ENCODE measurements at regions not wholly inside any gene's neighbourhood (a gene's known extent, or its start where the extent isn't known, plus 50 kb on each side); places are given as distances from the start of the nearest gene placed in this dataset.
A peak's percentile ranks its signal among the peaks of the same experiment; 100 is the strongest.
"Not testable (repeated sequence)": the region's sequence is repeated elsewhere in the genome, so short reads cannot be mapped to it uniquely, and the experiment has no call there.

DNA sequence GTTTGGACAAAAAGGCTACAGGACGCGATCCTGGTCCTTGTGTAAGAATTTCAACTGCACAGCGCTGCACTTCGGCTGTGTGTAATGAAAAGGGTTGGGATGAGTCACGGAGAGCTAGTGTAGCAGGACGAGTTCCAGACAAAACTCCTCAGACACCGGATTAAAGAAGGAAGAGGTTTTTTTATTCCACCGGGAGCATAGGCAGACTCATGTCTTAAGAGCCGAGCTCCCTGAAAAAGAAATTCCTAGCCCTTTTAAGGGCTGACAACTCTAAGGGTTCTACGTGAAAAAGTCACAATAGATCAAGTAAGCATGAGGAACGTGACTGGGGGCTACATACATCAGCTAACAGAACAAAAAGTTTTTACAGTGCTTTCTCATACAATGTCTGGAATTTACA, 54.8 kb upstream of the FAM90A1 start:
- not testable (repeated sequence) for H3K27ac ChIP-seq

DNA sequence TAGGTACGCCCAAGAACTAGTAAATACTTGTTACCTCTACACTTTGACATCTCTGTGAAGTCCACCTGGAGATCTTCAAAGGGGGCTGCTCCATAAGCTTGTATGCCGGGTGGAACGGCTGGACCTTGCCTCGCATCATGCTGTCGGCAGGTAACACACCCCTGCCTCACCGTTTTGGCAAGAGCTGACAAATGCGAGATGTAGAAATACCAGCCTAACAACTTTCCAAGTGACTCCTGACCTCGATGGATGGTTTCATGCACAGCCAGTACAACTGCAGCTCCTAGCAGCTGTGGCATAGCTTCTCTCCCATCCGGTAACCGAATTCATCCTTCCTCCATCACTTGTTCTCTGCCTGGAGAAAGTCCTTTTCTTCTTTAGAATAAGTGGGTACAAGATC, 58.3 kb upstream of the FAM90A1 start:
- H3K27ac ChIP-seq: not testable (repeated sequence)

DNA sequence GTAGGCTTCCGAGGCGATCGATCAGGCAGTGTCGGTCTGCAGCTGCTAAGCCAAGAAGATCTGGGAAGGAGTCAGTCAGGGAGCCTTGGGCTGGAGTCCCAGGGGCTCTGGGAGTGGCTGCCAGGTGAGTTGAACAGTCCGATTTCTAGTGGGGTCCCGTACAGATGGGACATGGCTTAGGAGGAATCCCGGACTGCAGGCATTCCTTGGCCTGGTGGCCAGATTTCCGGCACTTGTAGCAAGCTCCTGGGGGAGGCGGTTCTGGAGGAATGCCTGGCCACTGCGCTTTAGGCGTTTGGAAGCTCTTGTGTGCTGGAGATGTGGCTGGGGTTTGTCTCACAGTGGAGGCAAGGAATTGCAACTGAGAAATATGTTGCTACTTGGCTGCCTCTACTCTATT, 64.3 kb upstream of the FAM90A1 start:
- not testable (repeated sequence) for H3K27ac ChIP-seq

DNA sequence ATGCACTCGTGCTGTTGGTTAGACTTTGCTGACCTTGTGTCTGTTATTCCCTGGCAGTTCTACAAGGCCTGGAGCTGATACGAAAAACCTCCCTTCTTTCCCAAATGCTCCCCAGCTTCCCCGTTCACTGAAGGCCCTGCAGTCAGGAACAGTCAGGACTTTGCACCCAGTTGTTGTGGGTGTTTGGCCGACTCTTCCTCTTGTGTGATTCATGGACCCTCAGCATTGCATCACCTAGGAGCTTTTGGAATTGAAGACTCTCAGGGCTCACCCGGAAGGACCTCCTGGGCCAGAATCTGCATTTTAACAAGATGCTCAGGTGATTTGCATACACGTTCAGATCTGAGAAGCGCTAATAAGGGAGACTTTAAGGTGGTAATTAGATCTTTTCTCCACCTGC, 67.2 kb upstream of the FAM90A1 start:
- H3K27ac ChIP-seq: not testable (repeated sequence)

DNA sequence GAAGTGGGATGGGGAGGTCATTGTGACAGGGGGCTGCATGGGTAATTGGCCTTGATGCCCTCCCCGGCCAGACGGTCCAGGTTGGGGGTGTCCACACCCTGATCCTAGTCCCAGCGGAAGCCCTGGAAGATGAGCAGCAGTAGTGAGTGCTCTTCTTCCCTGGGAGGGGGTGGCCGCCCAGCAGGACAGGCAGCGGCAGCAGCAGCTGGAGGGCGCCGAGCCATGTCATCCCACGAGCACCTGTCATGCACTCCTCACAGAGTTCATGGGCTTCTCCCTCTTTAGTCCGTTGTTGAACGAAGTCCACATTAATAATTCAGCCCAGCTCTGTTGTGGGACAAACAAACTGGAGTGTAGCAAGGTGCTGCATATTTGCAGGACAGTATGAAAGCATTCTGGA, 81.2 kb upstream of the FAM90A1 start:
- not testable (repeated sequence) for H3K27ac ChIP-seq

DNA sequence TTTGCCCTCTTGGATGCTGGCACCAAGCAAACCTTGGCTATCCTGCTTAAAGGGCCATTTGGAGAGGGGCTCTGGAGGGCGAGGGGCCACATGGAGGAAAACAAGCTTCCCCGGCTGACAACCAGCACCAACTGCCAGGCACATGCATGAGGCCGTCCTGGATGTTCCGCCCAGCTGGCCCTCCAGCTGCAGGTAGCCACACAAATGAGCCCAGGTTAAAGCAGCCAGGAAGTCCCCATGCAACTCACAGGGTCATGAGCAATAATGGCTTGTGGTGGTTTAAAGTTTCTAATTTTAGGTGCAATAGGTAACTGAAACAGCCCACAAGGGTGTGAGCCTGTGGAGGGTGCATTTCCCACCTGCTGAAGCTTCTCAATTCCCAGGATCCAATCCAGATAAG, 88.6 kb upstream of the FAM90A1 start:
- H3K27ac ChIP-seq: not testable (repeated sequence)

DNA sequence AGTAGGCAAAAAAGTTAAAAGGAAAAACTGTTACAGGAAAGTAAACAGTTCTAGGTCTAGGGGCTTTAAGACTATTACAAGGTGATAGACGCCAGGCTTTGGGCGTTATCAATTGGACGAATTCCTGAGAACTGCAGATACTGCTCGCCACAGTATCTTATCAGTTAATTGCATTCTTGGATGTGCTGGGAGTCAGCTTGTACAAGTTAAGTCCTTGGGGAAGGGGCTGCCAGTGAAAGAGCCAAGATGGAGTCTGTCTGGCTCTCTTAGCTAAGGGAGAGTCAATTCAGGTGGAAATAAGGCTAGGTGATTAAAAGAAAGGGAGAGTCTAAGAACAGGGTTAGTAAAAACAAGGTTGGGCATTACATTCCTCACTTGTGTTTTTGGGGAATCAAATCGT, 90.3 kb upstream of the FAM90A1 start:
- H3K27ac ChIP-seq: not testable (repeated sequence)

DNA sequence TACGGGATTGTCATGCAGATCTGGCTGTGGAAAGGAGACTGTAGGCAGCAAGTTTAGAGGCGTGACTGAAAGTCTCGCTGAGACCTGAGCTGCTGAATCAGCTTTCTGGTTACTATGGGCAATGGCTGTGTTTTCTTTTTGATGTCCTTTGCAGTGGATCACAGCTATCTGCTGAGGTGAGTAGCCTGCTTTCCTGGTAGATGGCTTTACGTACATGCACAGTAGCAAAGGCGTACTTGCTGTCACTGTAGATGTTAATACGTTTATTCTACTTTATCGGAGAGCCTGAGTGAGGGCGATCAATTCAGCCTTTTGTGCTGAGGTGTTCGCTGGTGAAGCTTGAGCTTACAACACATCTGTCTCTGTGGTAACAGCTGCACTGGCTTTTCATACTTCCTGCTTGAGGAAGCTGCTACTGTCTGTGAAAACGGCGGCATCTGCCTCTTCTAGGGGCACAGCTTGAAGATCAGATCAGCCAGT, 92.9 kb upstream of the FAM90A1 start:
- not testable (repeated sequence) for H3K27ac ChIP-seq

DNA sequence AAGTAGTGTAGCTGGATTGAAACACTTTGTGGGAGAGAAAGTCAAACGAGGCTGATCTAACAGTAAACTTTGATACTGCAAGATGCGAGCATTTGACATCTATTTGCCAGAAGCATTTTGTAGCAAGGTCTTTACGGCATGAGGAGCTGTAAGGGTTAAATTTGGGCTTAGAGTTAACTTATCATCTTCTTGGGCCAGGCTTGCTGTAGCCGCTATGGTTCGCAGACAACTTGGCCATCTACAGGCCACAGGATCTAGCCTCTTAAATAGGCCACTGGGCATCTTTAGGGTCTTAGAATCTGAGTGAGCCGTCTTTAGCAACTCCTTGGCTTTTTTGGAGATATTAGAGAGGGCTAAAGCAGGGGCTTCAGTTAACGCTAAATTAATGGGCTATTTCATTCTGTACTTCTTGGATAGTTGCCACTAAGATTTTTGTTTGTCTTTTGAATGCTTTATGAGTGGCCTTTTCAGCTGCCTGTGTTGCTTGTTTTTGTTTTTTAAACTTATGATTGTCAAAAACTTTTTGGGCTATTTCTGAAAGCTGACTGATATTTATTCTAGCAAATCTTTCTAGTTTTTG, 93.5 kb upstream of the FAM90A1 start:
- H3K27ac ChIP-seq: not testable (repeated sequence)

DNA sequence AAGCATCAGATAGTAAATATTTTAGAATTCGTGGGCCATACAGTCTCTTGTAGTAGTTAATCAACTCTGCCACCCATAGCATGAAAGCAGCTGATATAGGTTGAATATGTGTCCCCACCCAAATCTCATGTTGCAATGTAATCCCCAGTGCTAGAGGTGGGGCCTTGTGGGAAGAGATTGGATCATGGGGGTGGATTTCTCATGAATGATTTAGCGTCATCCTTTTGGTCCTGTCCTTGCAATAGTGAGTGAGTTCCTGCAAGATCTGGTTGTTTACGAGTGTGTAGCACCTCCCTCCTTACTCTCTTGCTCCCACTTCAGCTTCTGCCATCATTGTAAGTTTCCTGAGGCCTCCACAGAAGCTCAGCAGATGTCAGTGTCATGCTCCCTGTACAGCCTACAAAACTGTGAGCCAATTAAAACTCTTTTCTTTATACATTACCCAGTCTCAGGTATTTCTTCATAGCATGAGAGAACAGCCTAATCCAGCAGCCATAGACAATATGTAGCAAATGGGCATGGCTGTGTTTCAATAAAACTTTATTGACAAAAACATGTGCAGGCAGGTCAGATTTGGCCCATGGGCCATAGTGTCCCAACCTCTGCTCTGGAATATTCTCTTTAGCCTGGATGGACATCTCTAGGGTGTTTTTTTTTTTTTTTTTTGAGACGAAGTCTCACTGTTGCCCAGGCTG, 97.9 kb upstream of the FAM90A1 start:
- H3K27ac ChIP-seq: not testable (repeated sequence)

DNA sequence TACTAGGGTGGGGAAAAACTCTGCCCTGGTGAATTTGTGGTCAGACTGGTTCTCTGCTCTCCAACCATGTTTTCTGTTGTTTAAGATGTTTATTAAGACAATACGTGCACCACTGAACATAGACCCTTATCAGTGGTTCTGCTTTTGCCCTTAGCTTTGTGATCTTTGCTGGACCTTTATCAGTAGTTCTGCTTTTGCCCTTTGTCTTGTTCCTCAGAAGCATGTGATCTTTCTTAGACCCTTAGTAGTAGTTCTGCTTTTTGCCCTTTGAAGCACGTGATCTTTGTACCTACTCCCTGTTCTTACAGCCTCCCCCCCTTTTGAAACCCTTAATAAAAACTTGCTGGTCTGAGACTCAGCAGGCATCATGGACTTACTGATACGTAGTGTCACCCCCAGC, 101.4 kb upstream of the FAM90A1 start:
- H3K27ac ChIP-seq: not testable (repeated sequence)

DNA sequence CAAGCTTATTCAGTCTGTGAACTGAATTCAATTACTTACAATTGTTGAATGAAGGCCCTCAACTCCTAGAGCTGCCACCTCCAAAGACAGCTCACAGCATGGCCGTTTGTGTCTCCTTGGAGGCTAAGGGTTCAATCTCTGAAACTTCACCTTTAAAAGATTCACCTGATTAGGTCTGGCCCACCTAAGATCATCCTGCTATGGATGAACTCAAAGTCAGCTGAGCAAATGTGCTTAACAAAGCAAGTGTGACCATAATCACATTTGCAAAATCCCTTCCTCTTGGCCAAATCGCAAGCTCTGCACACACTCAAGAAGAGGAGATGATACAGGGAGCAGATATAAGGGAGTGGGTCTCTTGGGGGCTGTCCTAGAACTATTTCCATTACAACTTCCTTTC, 105.0 kb upstream of the FAM90A1 start:
- not testable (repeated sequence) for H3K27ac ChIP-seq

DNA sequence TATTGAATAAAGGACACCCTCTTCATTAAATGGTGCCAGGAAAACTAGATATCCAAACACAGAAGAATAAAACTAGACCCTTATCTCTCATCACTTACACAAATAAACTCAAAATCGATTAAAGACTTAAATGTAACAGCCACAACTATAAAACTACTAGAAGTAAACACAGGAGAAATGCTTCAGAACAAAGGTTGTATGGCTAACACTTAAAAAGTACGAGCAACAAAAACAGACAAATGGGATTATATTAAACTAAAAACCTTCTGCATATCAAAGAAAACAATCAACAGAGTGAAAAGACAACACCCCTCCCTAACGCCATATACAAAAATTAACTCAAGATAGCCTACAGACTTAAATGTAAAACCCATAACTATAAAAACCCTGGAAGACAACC, 104.7 kb upstream of the CLEC6A start:
- not testable (repeated sequence) for H3K27ac ChIP-seq

DNA sequence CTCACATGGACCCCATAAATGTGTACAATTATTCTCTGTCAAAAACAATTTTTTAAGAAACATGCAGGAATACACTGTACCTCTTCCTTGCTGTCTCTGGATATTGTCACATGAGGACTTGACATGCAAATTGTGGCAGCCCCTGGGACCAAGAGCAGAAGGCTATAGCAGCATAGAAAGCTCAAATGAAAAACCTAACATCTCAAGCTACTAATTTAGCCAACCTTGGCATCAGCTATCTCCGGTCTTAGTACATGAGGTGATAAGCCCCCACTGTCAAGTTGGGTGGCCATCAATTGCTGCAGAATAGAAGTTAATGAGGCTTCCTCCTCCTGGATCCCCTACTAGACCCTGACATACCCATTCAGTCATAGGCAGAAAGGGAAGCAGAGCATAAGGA, 101.0 kb upstream of the CLEC6A start:
- H3K27ac ChIP-seq: not testable (repeated sequence)

DNA sequence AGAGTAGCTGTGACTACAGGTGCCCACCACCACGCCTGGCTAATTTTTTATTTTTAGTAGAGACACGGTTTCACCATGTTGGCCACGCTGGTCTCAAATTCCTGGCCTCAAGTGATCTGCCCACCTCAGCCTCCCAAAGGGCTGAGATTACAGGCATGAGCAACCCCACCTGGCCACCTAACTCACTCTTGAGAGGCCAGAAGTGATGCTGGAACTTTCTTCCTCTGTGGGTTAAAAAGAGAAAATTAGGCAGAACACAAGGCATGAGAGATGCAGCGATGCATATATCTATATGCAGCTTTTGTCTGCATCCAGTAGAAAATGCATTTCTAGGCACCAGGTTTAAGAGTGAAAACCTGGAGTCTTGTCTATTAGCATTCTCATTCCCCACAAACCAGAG, 100.2 kb upstream of the CLEC6A start:
- not testable (repeated sequence) for H3K27ac ChIP-seq

DNA sequence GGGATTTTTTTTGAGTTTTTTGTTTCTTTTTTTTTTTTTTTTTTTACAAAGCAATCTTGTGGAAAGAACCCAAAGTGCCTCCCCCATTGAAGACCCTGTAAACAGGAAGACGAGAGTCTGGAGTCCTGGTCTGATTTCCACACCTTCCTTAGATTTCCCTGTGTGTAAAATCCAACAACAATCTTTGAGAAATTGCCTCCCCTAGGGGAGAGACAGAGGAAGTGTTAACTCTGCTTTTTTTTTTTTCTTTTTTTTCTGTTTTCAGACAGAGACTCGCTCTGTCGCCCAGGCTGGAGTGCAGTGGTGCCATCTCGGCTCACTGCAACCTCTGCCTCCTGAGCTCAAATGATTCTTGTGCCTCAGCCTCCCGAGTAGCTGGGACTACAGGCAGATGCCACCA, 82.0 kb upstream of the CLEC6A start:
- TF ChIP-seq, protein P1, sequence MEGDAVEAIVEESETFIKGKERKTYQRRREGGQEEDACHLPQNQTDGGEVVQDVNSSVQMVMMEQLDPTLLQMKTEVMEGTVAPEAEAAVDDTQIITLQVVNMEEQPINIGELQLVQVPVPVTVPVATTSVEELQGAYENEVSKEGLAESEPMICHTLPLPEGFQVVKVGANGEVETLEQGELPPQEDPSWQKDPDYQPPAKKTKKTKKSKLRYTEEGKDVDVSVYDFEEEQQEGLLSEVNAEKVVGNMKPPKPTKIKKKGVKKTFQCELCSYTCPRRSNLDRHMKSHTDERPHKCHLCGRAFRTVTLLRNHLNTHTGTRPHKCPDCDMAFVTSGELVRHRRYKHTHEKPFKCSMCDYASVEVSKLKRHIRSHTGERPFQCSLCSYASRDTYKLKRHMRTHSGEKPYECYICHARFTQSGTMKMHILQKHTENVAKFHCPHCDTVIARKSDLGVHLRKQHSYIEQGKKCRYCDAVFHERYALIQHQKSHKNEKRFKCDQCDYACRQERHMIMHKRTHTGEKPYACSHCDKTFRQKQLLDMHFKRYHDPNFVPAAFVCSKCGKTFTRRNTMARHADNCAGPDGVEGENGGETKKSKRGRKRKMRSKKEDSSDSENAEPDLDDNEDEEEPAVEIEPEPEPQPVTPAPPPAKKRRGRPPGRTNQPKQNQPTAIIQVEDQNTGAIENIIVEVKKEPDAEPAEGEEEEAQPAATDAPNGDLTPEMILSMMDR (IDR thresholded peaks at IDR 0.05): peak; percentile 26
- H3K27ac ChIP-seq: not testable (repeated sequence)

DNA sequence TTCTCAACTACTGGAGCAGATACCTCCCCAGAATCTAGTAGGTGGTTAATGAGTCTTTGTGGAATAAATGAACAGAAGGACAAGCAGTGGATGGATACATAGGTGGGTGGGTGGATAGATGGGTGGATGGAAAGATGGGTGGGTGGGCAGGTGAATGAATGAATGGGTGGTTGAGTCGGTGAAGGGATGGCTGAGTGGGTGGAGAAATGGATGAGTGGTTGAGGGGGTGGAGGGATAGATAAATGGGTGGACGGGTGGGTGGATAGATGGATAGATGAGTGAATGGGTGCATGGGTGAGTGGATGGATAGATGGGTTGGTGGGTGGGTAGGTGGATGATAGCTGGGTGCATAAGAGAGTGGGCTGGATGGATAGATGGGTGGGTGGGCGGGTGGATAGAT, 80.6 kb upstream of the CLEC6A start:
- H3K27ac ChIP-seq: not testable (repeated sequence)

DNA sequence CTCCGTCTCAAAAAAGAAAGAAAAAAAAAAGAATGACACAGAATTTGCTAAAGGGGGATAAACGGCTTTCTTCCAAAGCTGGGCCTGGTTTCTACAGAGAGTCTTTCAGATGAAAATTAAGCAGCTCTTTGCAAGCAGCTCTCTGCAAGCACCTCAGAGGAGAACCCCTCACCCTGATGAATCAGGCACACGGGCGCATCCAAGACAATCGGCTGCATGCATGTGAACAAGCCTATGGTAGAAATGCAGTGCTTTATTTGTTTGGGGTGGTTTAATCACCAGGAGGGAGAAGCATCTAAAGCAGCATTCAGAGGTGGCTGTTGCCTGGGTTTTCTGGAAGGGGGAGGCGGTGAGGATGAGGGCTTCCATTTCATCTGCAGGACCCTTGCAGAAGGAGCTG, 78.0 kb upstream of the CLEC6A start:
- not testable (repeated sequence) for H3K27ac ChIP-seq

DNA sequence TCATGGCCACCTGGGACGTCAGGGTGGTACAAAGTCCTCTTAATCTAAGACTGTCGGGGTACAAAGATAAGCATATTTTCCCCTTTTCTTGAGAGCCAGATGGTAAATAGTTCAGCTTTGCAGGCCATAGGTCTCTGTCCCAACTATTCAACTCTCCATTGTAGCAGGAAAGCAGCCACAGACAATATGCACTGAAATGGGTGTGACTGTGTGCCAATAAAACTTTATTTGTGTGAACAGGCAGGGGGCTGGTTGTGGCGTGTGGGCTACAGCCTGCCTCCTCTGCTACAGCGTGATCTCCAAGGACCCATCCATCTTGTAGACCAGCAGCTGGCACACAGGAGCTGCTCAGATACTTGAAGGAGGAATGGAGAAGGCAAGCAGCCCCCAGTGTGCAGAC, 73.2 kb upstream of the CLEC6A start:
- H3K27ac ChIP-seq: not testable (repeated sequence)

DNA sequence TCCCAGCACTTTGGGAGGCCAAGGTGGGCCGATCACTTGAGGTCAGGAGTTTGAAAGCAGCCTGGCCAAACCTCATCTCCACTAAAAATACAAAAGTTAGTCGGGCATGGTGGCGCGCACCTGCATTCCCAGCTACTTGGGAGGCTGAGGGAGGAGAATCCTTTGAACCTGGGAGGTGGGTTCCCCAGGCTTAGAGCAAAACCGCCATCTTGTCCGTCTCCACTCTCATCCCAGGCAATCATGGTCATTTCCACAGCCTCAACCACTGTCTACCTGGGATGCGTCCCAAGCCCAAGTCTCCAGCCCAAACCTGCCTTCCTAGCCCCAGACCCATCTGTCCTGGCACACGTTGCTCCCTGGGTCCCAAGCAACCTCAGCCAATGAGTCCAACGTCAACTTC, 71.1 kb upstream of the CLEC6A start:
- not testable (repeated sequence) for H3K27ac ChIP-seq

DNA sequence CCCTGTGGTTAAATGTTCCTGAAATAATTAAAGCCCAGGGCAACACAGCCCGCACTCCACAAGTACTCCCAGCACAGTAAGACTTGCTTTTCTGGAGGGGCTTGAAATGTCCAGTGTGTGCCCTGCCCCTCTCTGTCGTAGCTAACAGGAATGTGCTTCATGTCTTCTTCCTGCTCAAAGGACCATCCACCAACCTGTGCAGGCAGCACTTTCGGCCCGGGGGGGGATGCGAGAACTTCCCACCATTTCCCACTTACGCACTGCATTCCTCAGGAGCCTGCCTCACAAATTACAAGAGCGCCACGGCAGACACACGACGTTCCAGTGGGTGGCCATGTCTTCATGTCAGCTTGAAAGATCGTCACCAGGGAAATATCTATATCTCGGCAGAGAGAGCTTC, 70.3 kb upstream of the CLEC6A start:
- H3K27ac ChIP-seq: not testable (repeated sequence)

DNA sequence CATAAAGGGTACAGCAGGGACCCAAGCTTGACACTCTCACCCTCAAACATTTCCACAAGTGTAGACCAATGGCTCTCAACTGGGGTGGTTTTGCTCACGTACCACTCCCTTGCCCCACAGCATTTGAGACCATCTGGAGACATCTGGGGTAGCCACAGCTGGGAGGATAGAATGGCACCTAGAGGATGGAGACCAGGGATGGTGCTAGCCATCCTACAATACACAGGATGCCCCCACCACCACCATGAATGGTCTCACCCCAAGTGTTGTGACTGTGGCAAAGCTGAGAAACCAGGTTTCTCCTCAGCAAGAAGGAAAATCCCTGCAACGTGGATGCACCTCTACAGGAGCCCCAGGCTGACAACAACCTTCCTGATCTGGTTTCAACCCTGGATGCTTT, 69.1 kb upstream of the CLEC6A start:
- H3K27ac ChIP-seq: not testable (repeated sequence)

DNA sequence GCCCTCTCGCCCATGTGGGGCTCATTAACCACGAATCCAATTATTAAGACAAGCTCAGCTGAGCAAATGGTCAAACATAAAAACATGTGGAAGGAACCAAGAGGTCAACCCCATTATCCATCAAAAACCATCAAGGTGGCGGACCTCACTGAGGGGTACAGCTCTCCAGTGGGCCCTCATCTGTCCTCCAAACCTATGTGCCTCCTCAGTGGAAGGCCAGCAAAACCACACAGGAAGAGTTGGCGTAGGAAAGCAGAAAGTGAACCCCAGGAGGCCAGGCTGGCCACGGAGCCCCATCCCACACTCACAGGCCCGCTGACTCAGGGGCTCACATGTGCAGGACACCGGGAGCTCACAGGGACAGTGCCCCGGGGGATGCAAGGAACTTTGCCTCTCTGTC, 66.5 kb upstream of the CLEC6A start:
- not testable (repeated sequence) for H3K27ac ChIP-seq

Data from 22Rv1 (cell line).